PC-3 (cell line): ENCODE measurements at regions not wholly inside any gene's neighbourhood (a gene's known extent, or its start where the extent isn't known, plus 50 kb on each side); places are given as distances from the start of the nearest gene placed in this dataset.

Experiments
- ATAC-seq: fragments of 200-7000 bp; cut with Tn5 transposase; 2 replicates; pipeline ENCODE4 v1.9.1; 2020; ENCODE audit warnings: mild to moderate bottlenecking, moderate library complexity
- BruUV-seq: library from RNA; stranded (reverse); fragments of 400-500 nt; replicated peaks from 2 replicates; lab custom pipeline; 2021; lab: Mats Ljungman, UMichigan
- CTCF ChIA-PET: fragments of 300-600 bp; sonication (Branson Sonifier 250); formaldehyde crosslinking; loops from one replicate; lab custom pipeline; 2022; ENCODE audit warnings: antibody characterized with exemption; lab: Charles Lee
- POLR2A ChIA-PET: fragments of 300-600 bp; sonication (Branson Sonifier 250); formaldehyde crosslinking; loops from one replicate; lab custom pipeline; 2022; ENCODE audit warnings: antibody characterized with exemption; ENCODE audit not compliant: unreplicated experiment; lab: Charles Lee
- DNase-seq: peaks from one replicate; pipeline ENCODE4 v3.0.0-alpha.2; 2015
- H2AFZ ChIP-seq: fragments of 300-600 bp; sonication (generic); 2 replicates; pipeline ENCODE4 v1.6.0; 2016; ENCODE audit warnings: antibody characterized with exemption, low read length
- H3F3A ChIP-seq: fragments of 300-600 bp; sonication (generic); one replicate; pipeline ENCODE4 v1.6.0; 2017; ENCODE audit warnings: antibody characterized with exemption, low read length, control low read depth, mild to moderate bottlenecking; ENCODE audit not compliant: unreplicated experiment
- H3K27ac ChIP-seq: fragments of 300-600 bp; sonication (generic); 2 replicates; pipeline ENCODE4 v1.5.1; 2016; ENCODE audit warnings: mild to moderate bottlenecking, low read length
- H3K27me3 ChIP-seq: fragments of 300-600 bp; sonication (generic); 2 replicates; pipeline ENCODE4 v1.6.1; 2016; ENCODE audit warnings: low read length, mixed read lengths
- H3K36me3 ChIP-seq: fragments of 300-600 bp; sonication (generic); 2 replicates; pipeline ENCODE4 v1.6.1; 2016; ENCODE audit warnings: low read depth, mixed run types, low read length, mixed read lengths
- H3K4me1 ChIP-seq: fragments of 300-600 bp; sonication (generic); 2 replicates; pipeline ENCODE4 v1.5.1; 2016; ENCODE audit warnings: low read length; ENCODE audit not compliant: insufficient read depth
- H3K4me2 ChIP-seq: fragments of 300-600 bp; sonication (generic); 2 replicates; pipeline ENCODE4 v1.6.0; 2016; ENCODE audit warnings: low read length
- H3K4me3 ChIP-seq: fragments of 300-600 bp; sonication (generic); 2 replicates; pipeline ENCODE4 v1.5.1; 2016; ENCODE audit warnings: mild to moderate bottlenecking, low read length, mixed read lengths
- H3K79me2 ChIP-seq: fragments of 300-600 bp; sonication (generic); 2 replicates; pipeline ENCODE4 v1.6.1; 2017; ENCODE audit warnings: low read length, mixed read lengths
- H3K9ac ChIP-seq: fragments of 300-600 bp; sonication (generic); 2 replicates; pipeline ENCODE4 v1.6.0; 2016; ENCODE audit warnings: mild to moderate bottlenecking, low read length
- H3K9me2 ChIP-seq: fragments of 300-600 bp; sonication (generic); replicated peaks from 2 replicates; pipeline ENCODE4 v1.6.1; 2016; ENCODE audit warnings: mixed run types, low read length, mixed read lengths
- H3K9me3 ChIP-seq: fragments of 300-600 bp; sonication (generic); 2 replicates; pipeline ENCODE4 v1.6.1; 2016; ENCODE audit warnings: low read length, mixed read lengths
- H4K20me1 ChIP-seq: fragments of 300-600 bp; sonication (generic); 2 replicates; pipeline ENCODE4 v1.6.1; 2016; ENCODE audit warnings: low read length, mixed read lengths
- EZH2 ChIP-seq: fragments of 300-600 bp; sonication (generic); IDR thresholded peaks from one replicate; pipeline ENCODE4 v1.6.1; 2017; ENCODE audit warnings: antibody characterized with exemption, mild to moderate bottlenecking, low read length; ENCODE audit not compliant: unreplicated experiment
- EZH2phosphoT487 ChIP-seq: fragments of 300-600 bp; sonication (generic); IDR thresholded peaks from 2 replicates; pipeline ENCODE4 v1.6.1; 2018; ENCODE audit warnings: mild to moderate bottlenecking, antibody characterized with exemption, low read length, borderline replicate concordance
- intact Hi-C: fragments of 100-400 bp; cut with micrococcal nuclease; formaldehyde crosslinking; loops from 2 replicates; pipeline ENCODE4 v1.9.0; 2023
- TF ChIP-seq, protein P1 (sequence below): fragments of 300-600 bp; sonication (generic); conservative IDR thresholded peaks from 2 replicates; pipeline ENCODE4 v1.5.1; 2017; ENCODE audit warnings: antibody characterized with exemption, low read depth, mild to moderate bottlenecking, low read length

DNA sequence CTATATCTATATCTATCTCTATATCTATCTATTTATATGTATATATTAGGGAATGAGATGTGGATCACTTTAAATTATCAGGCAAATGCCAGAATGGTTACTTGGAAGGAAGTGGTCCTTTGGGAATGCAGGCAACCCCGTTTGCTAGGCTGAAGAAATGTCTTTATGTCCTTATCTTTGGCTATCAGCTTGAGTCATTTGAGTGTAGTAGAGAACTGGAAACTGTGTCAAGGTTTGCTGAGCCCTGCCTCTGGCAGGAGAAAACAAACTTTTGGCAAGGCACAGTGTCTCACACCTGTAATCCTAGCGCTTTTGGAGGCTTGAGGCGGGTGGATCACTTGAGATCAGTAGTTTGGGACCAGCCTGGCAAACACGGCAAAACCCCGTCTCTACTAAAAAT lies 167.3 kb downstream of the ACTRT1 start:
- intact Hi-C loops, result no loop called here
- Histone ChIP-seq H2AFZ (no peak overlapping the region), H3K79me2 (no peaks in the 10 kb centered on the region), H3F3A (no peaks in the 10 kb centered on the region), H3K36me3 (no peaks in the 10 kb centered on the region), H3K9me3 (no peaks in the 10 kb centered on the region), H3K9ac (no peak overlapping the region), H3K4me1 (no peaks in the 10 kb centered on the region), H3K9me2 (no peaks in the 10 kb centered on the region), H3K4me3 (no peak overlapping the region), H3K27ac (no peak overlapping the region), H4K20me1 (no peaks in the 10 kb centered on the region), H3K27me3 (no peaks in the 10 kb centered on the region), H3K4me2 (no peak overlapping the region)
- ChIA-PET POLR2A (no interaction called here), CTCF (no interaction called here)
- no peak for DNase-seq
- no peak for ATAC-seq
- BruUV-seq, result no TSS peak
- TF ChIP-seq EZH2phosphoT487 (no peak), EZH2 (no peak)
- TF ChIP-seq, protein P1, sequence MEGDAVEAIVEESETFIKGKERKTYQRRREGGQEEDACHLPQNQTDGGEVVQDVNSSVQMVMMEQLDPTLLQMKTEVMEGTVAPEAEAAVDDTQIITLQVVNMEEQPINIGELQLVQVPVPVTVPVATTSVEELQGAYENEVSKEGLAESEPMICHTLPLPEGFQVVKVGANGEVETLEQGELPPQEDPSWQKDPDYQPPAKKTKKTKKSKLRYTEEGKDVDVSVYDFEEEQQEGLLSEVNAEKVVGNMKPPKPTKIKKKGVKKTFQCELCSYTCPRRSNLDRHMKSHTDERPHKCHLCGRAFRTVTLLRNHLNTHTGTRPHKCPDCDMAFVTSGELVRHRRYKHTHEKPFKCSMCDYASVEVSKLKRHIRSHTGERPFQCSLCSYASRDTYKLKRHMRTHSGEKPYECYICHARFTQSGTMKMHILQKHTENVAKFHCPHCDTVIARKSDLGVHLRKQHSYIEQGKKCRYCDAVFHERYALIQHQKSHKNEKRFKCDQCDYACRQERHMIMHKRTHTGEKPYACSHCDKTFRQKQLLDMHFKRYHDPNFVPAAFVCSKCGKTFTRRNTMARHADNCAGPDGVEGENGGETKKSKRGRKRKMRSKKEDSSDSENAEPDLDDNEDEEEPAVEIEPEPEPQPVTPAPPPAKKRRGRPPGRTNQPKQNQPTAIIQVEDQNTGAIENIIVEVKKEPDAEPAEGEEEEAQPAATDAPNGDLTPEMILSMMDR, result no peak

- Histone ChIP-seq H4K20me1 (no peaks in the 10 kb centered on the region), H3K27ac (no peak overlapping the region), H3K4me1 (no peaks in the 10 kb centered on the region; the same call in 1 of the 2 replicates), H3K4me2 (no peak overlapping the region), H3K79me2 (no peaks in the 10 kb centered on the region), H3K9me3 (no peaks in the 10 kb centered on the region), H3K9me2 (no peaks in the 10 kb centered on the region), H3F3A (no peaks in the 10 kb centered on the region), H3K27me3 (no peaks in the 10 kb centered on the region), H3K4me3 (no peak overlapping the region), H3K9ac (no peak overlapping the region), H2AFZ (no peak overlapping the region), H3K36me3 (no peaks in the 10 kb centered on the region)
- ChIA-PET POLR2A (no interaction called here), CTCF (no interaction called here)
- intact Hi-C loops, result loop anchor here (2.0 kb wide), 1 partner anchor 141 kb away; no protein-coding TSS in a partner anchor
- BruUV-seq, result no TSS peak
- DNase-seq (peak; percentile 17), ATAC-seq (no peak)
- no peak for TF ChIP-seq EZH2
- TF ChIP-seq, protein P1, result no peak
Measured at GRCh38 chrX:127879585-127879984, 172.6 kb downstream of the ACTRT1 start.

GRCh38 chrX:127877318-127877717 lies 174.9 kb downstream of the ACTRT1 start:
- Histone ChIP-seq H3K9ac (no peak overlapping the region), H3K27ac (no peak overlapping the region), H3K9me3 (no peaks in the 10 kb centered on the region), H3K79me2 (no peaks in the 10 kb centered on the region), H3K9me2 (no peaks in the 10 kb centered on the region), H3K4me2 (peak overlapping the region; percentile 53; the same call in 1 of the 2 replicates), H3K4me1 (no peaks in the 10 kb centered on the region; the same call in 1 of the 2 replicates), H3K27me3 (no peaks in the 10 kb centered on the region), H3K36me3 (no peaks in the 10 kb centered on the region), H2AFZ (peak overlapping the region; percentile 48; the same call in 1 of the 2 replicates), H3K4me3 (no peak overlapping the region; the same call in 1 of the 2 replicates), H3F3A (no peaks in the 10 kb centered on the region), H4K20me1 (no peaks in the 10 kb centered on the region)
- DNase-seq (no peak), ATAC-seq (no peak)
- no TSS peak for BruUV-seq
- ChIA-PET CTCF (interaction anchor here (0.6 kb wide), 1 partner anchor 590 kb away, joined by 3 read pairs; no protein-coding TSS in a partner anchor), POLR2A (no interaction called here)
- intact Hi-C loops, result no loop called here
- TF ChIP-seq, protein P1, result no peak
- TF ChIP-seq EZH2phosphoT487 (no peak), EZH2 (no peak)
